HG02885 (cell line): ENCODE measurements at regions not wholly inside any gene's neighbourhood (a gene's known extent, or its start where the extent isn't known, plus 50 kb on each side); places are given as distances from the start of the nearest gene placed in this dataset.
"Not testable (repeated sequence)": the region's sequence is repeated elsewhere in the genome, so short reads cannot be mapped to it uniquely, and the experiment has no call there.

ENCODE experiments used
- ATAC-seq: cut with Tn5 transposase; IDR thresholded peaks from one replicate; pipeline ENCODE4 v1.9.1; 2021; ENCODE audit warnings: mild to moderate bottlenecking; ENCODE audit not compliant: unreplicated experiment, poor library complexity

DNA sequence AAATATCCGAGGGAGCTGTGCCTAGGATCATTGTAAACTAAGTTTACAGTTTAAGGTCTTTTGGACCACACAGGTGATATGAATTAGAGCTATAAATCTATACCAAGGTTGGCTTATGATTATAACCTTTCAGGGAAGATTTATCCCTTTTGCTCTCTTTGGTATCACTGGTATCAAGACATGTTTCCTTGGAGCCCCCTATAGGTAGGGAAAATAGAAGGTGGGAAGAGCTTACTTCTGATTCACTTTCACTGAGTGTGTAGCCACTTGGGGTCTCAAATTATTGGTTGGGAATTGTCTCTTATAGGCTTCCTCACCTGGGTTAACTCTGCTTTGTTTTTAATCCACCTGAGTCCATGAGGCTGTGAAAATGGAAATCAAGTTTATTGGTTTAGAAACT, 262.1 kb upstream of the NR3C2 start:
- no peak for ATAC-seq

DNA sequence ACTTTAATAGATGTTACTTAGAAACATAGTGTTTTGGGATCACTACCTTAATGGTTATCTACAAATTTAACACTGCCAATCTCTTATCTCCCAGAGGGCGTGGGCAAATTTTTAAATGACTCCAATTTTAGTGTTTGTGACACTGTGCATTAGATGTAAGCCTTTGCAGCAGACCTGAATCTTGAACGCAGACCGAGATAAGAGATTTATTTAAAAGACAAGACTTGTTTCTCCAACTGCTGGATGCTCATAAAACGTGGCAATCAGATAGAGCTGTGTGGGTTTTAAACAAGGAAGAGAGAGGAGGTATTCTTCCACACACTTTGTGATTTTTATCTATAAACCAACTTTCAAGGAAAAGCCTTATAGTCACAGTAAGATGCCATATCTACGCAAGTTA, 252.5 kb upstream of the NR3C2 start:
- no peak for ATAC-seq

DNA sequence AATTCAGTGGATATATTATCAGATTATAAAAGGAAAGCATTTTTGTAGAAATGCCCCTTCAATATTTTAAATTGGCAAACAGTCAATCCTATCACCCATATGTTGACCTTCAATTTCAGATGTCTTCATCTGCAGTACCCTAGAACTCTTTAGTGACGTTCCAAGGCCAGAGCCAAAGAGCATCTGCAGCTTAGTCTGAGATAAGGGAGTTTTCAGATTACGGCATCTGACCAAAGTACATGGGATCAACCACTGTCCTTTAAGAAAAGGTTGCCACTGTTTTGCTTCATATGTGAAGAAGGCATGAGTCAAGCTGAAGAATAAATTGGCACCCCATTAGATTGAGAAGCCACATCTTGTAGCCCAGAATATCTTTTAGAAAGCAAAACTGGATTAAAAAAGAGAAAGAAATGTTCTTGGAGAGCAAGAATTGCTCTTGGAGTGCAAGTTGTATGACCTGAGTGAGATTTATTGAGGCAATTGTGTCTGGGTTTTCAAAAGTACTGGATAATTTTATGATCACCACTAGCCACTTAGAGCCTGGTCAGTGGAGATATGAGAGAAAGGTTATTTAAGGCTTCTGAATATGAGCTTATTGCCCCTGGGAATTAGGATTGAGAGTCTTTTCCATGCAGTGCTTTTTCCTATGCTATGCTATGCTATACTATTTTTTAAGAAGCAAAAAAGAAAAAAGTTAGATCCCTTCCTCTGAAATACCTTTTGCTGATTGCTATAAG, 251.9 kb upstream of the NR3C2 start:
- ATAC-seq, result no peak

DNA sequence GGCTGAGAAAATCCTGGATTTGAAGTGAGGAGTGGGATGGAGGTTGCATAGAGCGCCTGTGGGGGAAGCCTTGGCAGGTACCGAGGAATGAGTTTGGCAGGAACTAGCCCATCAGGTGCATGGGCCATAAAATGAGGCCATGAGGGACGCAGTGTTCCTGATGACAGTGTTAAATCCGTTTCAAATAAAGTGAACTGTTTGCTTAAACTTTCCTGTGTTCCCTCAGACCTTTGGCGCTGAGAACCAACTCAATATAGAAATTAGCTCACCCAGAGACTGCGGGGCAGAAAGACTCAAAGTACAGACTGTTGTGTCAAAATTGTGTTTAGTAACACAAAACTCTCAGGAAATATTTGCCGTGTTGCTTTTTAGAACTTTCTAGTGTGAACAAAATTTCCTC, 250.0 kb upstream of the NR3C2 start:
- ATAC-seq, result no peak

DNA sequence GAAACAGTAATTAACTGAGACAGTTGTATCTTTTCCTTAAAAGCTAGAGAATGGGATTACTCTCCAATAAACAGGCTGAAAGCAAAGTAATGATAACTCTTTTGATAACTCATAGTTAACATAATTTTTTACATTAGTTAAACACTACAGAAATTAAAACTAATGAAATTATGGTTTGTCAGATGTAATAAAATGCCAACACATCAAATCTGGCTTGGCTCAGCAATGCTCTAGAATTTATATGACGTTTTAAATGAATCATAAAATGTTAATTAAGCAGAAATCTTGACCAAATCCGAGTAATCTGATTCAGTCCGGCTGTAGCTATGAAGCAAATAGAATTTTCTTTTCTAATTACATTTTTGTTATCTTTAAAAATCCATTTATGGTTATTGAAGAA, 244.2 kb upstream of the NR3C2 start:
- ATAC-seq, result no peak

DNA sequence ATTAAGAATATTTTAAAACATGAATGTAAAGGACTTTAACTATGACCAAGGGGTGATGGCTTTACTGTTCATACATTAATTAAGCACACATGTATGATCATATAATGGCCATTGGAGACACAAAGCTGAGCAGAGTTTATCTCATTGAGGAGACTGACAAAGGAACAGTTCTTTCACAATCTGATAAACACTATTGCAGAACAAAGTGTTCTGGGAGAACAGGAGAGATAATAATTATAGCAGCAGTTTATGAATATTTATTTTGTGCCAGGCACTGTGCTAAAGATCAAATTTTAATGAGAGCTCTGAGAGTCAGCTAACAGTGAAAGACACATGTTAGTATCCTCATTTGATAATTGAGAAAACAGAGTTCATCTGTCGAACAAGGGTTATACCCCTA, 242.4 kb upstream of the NR3C2 start:
- ATAC-seq, result no peak

DNA sequence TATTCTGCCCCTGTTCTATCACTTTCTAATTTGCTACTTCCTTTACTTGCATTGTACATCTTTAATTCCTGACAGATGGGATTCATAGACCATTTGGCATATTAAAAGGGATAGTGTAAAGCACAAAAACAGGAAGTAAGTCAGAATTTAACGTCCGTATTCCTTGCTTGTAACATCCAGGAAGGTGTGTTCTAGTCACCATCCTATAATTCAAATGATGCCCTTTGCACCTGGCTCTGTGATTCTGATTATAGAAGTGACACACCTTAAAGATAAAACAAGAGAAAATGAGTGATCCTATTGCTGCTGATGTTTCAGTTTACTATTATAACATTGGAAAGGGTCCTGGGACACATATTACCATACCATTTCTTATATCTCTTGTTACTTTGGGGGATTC, 238.7 kb upstream of the NR3C2 start:
- no peak for ATAC-seq

DNA sequence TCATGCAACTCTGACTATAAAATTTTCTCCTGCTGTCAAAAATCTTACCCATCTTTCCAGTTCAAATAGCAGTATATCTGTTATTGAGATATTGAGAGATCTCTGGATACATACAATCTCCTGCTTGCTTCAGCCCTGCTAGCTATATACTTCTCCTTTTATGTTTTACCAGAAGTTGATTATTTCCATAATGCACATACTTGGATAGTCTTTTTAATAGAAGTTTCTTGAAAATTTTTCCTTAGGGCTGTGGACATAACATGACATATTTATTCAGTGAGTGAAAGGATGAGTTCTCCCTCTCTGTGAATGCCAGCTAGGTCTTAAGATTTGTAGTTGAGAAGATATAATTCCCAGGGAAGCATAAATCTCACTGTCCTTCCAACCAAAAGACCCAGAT, 234.1 kb upstream of the NR3C2 start:
- ATAC-seq, result no peak

DNA sequence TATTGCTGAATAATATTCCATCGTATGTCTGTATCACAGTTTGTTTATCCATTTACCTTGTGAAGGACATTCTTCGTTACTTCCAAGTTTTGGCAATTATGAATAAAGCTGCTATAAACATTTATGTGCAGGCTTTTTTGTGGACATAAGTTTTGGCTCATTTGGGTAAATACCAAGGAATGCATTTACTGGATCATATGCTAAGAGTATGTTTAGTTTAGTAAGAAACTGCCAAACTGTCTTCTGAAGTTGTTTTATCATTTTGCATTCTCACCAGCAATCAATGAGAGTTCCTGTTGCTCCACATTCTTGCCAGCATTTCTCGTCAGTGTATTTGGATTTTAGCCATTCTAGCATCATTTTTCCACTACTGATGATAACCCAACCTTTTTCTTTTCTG, 232.7 kb upstream of the NR3C2 start:
- ATAC-seq, result no peak

DNA sequence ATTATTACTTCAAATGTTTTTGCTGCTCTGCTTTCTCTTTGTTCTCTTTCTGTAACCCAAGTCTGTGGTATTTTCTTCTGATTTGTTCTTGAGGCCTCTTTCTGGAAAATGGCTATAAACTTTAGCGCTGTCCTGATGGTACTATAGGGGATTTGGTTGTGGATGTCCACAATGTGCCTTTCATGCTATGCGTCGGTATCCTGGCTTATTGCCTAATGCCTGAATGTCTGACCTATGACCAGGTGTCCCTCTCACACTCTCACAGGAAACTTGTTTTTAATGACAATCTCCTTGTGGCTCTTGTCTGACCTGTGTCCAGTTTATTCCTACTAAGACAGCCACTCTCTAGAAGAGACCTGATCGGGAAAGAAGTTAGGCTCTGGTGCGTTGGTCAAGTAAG, 222.4 kb upstream of the NR3C2 start:
- no peak for ATAC-seq

DNA sequence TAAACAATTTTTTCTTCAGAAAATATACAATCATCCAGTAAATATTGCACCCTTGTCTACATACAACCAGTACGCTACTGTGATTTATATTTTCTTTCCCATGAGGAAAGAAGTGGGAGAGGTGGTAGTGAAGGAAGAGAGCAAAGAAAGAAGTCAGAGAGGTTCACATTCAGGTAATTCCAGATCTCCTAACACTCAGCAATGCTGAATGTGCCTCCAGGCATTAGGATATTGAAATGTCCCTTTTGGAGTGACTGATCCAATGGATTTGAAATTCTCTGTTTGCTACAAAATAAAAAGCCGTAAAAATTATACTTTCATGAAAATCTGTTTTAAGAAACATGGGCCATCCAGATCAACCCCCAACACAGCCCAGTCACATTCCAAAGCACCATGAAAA, 211.9 kb upstream of the NR3C2 start:
- ATAC-seq, result no peak

DNA sequence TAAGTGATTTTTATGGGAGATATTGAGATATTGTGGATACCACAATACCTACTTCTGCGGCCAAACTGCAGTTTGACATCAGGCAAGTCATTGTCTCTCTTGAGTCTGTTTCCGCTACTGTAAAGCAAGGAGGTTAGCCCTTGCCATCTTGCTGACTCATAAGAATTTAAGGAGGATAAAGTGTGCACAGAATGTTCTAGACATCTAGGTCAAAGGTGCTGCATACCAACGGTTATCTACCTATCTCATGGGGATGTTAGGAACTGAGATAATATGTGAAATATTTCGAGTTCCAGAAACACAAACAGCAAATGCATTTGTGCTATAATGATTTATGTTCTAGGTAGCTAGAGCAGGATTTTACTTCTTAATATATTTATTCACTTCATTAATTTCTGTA, 211.5 kb upstream of the NR3C2 start:
- ATAC-seq, result no peak

DNA sequence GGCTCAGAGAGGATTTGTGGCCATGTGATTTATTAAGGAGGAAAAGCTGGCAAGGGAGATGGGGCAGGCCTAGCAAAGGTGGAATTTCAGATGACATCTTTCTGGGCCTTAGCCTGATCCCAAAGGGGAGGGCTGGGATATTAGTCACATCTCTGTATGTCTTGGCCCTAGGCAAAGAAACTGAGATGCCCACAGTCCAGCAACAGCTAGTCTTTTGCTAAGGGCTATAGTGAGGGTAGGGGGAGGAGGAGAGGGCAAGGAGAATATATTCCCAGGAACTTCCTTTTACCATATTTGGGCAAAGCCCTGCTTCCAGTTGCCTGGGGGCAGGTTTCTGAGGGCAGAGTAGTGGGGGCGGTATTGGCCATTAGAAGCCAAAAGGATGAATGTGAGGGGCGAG, 209.8 kb upstream of the NR3C2 start:
- ATAC-seq, result no peak

DNA sequence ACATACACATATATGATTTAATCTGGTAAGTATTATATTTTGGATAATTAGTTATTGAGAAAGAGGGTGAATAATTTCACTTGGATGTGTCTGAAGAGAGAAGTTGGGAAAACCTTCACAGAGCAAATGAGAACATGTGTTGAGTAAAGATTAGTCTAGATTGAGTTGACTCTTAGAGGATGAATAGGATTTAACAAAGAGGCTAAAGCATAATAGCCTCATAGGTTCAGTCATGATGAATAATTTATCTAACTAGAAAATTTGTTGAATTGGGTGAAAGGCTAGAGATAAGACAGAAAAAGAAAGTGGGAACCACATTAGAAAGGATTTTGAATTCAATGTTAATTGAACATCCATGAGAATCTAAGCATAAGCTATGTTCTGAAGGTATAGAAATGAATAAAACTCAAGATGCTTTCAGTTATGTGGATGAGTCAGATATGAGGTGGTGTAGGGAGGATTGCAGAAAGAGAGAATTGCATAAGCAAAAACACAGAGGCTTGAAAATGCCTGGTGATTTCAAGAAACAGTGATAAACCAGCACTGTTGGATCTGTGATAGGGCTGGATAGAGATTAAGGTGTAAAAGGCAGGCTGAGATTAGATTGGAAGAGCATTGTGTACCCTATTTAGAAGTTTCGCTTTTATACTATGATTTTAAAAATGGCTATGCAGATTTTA, 207.6 kb upstream of the NR3C2 start:
- ATAC-seq, result no peak

DNA sequence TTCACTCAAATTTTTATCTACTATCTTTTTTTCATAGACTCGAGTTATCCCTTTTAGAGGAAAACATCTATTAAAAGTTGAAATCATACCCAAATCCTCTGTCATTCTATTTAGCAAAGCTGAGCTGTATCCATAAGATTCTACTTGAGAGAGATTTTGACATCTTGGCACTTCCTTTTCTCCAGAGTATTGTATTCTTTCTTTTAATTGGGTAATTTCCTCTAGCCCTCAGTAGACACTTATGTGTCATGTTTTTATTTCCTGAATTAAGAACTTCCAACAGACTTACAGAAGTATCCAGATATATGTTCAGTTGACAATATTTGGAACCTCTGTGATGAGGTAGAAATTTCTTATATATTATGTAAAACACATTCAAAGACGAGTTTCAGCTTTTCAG, 201.6 kb upstream of the NR3C2 start:
- ATAC-seq, result no peak

DNA sequence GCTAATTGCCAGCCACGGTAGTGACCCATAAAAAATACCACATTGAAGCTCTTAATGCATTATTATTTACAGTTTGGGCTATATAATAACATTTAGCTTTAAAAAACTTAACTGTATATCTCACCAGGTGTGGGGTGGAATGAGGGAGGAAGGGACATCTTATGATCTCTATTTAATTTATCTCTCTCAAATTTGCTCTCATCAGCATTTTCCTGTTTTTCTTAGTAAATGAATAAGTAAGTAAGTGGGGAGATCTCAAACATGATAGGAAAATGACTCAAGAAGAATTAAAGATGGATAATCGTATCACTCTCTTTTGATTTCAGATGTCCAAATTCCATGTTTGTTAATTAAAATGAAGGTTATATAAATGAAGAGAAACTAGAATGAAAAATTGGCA, 200.7 kb upstream of the NR3C2 start:
- no peak for ATAC-seq

DNA sequence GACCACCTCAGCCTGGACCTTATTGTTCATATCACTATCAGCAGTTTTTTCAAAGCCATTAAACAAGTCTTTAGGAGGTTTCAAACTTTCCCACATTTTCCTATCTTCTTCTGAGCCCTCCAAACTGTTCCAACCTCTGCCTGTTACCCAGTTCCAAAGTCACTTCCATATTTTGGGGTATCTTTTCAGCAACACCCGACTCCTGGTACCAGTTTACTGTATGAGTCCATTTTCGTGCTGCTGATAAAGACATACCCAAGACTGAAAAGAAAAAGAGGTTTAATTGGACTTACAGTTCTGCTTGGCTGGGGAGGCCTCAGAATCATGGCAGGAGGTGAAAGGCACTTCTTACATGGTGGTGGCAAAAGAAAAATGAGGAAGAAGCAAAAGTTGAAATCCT, 195.9 kb upstream of the NR3C2 start:
- ATAC-seq, result not testable (repeated sequence)

DNA sequence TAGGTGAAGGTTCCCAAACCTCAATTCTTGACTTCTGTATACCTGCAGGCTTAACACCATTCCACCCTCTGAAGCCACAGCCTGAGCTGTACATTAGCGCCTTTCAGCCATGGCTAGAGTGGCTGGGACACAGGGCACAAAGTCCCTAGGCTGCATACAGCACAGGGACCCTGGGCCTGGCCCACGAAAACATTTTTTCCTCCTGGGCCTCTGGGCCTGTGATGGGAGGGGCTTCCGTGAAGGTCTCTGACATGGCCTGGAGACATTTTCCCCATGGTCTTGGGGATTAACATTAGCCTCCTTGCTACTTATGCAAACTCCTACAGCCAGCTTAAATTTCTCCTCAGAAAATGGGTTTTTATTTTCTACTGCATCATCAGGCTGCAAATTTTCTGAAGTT, 195.2 kb upstream of the NR3C2 start:
- ATAC-seq, result not testable (repeated sequence)

DNA sequence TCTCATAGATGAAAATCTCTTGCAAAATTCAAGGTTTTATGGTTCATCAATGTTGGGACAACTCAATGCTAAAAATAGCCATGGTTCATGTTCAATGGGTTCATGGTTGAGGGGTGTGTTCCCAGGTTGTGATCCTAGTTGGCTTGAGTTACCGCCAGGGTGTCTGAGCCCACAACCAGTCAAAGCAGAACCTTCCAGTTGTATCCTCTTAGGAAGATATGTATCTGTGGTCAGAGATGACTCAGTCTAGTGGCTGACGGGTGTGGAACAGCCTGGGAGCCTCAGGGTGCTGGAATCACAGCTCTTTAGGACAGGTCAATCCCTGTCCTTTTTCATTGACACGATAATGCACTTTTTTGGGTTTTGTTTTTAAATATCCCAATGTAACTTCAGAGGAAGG, 192.3 kb upstream of the NR3C2 start:
- no peak for ATAC-seq

DNA sequence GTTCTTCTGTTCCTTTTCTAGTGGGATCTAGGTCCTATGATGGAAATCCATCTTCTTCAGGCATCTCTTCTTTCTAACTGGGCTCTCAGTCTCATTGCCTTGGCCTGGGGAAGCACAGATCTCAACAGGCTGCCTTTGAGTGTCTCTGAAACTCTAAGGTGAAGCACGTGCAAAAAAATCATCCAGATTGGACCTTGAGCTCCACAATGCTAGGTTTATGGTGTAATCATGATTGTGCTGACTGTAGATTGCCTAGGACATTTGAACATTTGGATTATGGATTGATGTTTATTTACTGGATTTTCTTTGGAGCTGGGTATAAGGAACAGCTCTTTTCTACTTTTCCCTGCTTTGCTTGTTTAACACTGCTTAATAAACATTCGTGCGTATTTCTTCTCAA, 191.5 kb upstream of the NR3C2 start:
- ATAC-seq, result no peak

DNA sequence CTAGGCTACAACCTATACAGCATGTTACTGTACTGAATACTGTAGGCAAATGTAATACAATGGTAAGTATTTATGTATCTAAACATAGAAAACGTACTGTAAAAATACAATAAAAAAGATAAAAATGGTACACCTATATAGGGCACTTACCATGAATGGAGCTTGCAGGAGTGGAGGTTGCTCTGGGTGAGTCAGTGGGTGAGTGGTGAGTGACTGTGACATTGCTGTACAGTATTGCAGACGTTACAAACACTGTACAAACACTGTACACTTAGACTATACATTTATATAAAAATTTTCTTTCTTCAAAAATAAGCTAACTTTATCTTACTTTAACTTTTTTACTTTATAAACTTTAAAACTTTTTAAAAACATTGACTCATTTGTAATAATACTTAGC, 190.3 kb upstream of the NR3C2 start:
- no peak for ATAC-seq

DNA sequence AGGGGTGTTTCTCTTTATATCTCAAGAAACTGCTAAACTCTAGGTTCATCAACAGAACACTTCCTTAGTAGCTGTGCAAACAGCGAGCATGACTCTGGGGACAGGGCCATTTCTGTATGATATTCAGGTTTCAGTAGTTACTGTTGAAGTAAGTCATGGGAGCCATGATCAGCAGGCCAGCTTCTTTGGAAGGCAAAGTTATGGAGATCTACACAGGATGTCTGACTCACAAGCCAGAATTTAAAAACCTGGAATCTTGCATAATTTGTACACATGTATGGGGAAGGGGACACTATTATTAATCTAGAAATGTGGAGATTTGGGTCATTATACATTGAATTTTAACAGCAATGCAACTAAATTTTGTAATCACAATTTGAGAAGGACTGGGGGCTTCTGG, 187.8 kb upstream of the NR3C2 start:
- no peak for ATAC-seq
